HS-27A (cell line): ENCODE measurements at regions not wholly inside any gene's neighbourhood (a gene's known extent, or its start where the extent isn't known, plus 50 kb on each side); places are given as distances from the start of the nearest gene placed in this dataset.
"Not testable (repeated sequence)": the region's sequence is repeated elsewhere in the genome, so short reads cannot be mapped to it uniquely, and the experiment has no call there.

Source experiments
- DNase-seq: peaks from one replicate; pipeline ENCODE4 v3.0.0-alpha.2; 2012; ENCODE audit warnings: low read depth, missing footprints

DNA sequence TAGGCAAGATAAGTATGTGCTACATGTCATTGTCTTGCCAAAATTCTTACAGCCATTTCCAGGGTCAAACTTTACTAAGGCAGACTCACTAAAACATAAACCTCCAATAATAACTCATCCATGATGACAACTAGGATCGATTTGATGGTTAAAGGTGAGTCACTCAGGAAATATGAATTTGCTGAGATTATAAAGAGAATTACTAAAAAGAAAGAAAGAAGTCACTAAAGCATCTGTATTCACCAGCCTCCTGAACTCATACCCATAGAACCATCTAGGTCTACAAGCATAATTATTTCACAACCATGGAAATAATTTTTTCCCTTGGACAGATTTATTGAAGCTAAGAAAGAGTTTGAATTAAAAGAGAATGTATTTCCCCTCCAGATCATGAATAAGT, 258.6 kb downstream of the TLE1 start:
- DNase-seq = no peak

GRCh38 chr9:81427870-81428269, 261.5 kb downstream of the TLE1 start:
- no peak for DNase-seq

DNA sequence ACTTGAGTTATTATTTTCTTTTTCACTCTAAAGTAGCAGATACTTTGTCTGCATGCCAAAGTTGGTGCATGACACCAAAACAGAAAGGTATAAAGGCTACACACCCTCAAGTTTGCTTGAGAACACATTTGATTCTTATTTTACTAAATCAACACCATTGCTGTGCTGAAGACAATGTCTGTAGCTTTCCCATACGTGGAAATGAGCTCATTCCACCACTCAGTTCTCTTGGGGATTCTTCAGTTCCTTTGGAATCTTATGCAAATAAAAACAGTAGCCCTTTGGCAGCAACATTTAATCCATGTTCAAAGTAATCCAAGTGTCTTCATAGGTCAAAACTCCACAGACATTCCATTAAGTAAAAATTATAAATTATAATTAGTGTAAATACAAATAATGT, 264.9 kb downstream of the TLE1 start:
- DNase-seq = no peak

DNA sequence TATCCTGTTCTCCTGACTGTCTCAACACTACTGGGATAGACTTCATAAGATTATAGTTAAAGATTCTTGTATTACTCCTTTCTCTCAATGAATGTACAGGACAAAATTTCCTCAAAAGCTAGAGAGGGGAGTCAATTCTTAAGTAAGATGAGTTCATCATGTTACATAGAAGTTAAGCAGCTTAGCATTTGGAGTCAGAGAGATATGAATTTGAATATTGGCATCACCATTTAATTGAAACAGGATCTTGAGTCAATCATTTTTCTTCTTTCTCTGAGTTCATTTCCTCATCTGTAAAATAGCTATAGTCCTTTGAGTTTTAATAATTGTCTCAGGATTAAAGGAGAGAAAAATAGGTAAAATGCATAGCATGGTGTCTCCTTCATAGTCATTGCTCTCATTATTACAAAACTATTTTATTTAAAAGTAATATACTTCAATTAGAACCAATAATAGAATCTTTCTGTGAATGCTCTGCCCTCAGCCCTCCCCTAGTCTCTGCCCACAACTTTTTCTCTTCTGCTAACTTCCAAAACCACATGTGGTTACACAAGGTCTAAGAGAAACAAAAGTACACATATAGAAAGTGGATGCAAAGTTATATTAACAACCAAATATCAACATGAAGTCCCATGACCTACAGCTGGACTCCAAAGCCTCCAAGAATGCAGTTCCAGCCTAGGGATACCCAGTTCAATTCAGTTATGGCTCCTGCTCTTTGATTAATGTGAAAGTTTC, 265.6 kb downstream of the TLE1 start:
- no peak for DNase-seq

- DNase-seq = not testable (repeated sequence)
Observed at GRCh38 chr9:81421090-81421489, 268.3 kb downstream of the TLE1 start.

DNA sequence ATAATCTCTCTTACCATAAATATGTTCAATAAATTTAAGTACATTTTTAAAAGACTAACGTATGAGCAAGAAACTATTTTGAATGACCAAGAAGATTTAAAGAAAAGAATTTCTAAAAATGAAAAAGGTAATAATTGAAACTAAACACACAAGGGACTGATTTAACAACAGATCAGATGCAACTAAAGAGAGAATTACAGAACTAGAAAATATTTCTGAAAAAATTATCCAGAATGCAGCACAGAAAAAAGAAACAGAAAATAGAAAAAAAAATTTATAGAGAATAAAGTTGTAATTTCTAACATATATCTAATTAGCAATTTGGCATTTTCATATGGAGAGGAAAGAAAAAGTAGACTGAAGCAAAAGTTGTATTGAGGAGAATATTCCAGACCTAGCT, 269.3 kb downstream of the TLE1 start:
- DNase-seq = no peak

DNA sequence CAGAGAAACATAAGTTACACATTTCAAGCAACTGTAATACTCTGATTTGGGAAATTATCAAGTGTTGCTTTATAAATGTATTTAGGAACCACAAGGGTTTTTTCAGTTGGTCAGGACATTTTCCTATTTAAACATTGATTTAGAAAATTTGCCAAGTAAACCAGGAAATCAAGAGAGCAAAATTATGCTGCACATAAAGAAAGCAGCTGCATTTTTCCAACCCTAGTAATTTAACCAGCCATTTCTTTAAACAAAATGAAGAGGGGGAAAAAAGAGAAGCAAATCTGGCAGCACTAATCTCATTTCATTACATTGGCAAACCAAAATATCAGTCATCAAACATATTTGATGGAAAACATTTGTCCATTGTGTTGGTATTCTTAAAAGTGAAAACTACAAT, 271.4 kb downstream of the TLE1 start:
- DNase-seq = no peak

DNA sequence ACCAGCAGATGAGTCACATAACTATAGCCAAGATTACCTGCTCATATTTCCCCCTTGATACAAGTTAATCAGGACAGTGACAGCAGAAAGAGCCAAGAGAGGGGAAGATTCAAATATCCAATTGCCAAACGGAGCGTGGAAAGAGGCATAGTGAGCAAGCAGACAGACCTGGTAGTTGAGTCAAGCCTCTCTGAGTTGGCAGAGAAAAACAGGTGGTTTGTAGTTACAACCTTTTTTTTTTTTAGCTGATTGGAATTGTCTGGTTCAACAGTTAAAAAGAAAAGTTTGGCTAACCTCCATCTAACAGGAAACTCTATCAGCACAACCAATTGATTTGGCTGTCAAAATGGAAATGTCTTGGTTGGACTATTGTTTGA, 272.1 kb downstream of the TLE1 start:
- no peak for DNase-seq

DNA sequence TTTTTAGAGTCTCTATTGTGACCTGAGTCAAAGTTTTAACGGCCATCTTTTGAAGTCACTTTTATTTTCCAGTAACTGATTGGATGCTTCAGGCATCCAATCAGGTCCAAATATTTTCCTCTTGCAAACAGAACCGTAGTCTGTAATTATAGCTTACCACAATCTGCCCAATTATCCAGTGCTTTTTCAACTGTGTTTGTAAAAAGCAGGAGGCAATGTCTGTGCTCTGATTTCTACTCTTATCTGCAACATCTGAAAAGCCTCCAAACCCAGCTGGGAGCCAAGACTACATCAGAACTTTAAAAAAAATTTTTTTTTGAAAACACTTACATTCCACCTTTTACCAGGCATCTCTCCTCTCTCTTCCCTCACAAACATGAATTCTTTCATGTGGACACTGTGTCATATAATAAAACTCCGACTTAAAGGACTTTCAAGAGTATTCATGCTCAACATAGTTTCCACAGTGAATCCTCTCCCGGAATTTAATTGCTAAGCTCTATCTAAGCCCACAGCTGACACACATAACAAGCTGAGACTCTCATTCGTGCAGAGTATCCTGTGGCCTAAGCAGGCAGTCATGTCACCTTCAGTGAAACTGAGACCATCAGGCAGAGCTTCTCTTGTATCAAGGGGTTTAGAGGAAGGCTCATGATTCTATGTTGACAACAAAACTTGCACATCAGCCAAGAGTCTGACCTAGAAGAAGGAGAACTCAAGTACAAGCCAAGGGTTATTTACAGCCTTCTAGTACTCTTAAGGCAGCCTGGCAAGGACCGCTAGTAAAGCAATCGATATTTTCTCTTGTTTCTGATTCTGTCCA, 272.7 kb downstream of the TLE1 start:
- DNase-seq = no peak

DNA sequence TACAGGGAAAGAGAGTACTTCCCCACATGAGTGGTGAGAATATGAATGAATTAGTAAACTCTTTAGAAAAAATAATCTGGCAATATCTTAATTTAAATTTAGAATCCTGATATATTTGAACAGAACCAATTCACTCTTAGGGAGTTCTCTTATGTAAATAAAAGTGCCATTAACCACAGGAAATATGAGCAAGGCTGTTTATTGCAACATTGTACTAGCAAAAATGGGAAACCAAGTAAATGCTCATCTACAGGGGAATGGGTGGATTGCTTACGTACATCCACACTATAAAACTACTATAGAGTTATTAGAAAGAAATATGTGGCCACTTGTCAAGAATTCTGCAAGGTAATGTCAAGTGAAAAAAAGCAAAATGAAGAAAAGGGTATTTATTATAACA, 274.5 kb downstream of the TLE1 start:
- DNase-seq = no peak

GRCh38 chr9:81411961-81412360, 277.4 kb downstream of the TLE1 start:
- DNase-seq = no peak

- DNase-seq = no peak
Observed at GRCh38 chr9:81410201-81410600, 279.1 kb downstream of the TLE1 start.

GRCh38 chr9:81408951-81409350, 280.4 kb downstream of the TLE1 start:
- DNase-seq = no peak

DNA sequence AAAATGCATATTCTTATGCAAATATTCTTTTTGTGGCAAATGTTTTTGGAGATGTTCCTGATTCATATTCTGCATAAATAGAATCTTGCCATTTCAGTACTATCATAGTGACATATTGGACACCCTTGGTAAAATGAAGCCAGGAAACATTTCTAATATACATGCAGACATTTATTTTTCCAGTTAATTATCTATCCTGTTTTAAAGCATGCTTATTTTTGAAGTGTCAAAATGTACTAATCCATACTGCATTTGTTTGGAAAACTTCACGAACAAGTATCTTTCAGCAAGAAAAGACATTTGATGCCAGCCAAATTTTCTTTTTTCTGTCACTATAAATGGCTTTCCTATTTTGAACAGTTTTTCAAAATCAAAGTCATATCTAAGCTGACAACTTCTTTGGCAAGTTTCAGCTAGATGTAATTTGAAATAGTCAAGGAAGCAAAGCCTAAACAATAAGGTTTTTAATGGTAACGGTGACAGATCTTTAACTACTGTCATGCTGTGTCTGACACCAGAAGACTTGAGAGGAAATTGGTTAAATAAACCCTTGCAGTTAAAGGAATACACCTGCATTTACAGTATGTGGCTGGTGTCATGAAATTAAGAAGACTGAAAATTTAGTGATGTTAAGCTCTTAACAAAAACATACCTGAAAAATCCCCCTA, 284.3 kb downstream of the TLE1 start:
- DNase-seq = no peak

DNA sequence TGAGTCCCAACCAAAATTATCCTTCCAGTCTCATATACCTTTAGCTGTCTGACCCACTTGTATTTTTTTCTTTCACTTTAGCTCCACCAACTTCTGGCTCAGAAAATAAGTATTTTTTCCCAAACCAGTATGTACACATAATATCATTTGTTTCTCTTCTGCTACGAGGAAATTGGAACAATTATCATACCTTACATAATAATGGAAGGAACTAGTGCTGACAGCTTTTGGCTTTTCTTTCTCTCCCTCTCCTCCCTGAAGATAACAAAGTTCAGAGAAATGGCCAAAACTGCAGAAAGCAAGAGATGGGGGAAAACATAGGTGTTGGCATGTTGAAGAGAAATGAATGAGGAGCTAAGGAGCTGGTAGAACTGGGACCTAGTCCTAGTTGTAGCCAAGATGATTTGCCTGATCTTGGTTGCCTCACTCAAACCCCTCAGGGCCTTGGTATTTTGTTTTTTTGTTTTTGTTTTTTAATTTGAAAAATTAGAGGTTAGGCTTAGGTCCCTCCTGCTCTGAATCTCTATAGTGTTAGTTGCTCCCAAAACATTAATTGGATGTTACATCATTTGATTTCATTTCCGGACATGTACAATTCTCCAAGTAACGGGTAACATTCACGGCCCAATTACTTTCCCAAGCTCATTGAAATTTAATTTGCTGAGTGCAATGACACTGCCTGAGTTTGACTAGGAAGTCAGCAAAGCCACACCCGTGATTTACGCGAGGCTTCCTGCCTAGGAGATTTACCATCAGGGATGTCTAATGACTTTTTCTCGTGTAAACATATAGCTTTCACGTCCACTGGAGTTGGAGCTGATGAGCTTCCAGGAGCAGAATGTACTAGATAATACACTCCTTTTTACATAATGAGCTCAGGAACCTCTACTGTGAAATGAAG, 291.6 kb downstream of the TLE1 start:
- no peak for DNase-seq

GRCh38 chr9:81396528-81396927, 292.8 kb downstream of the TLE1 start:
- DNase-seq = no peak

- no peak for DNase-seq
Observed at GRCh38 chr9:81395676-81396054, 293.7 kb downstream of the TLE1 start.

- no peak for DNase-seq
Observed at GRCh38 chr9:81394881-81395675, 294.3 kb downstream of the TLE1 start.

GRCh38 chr9:81393985-81394811, 295.1 kb downstream of the TLE1 start:
- no peak for DNase-seq

GRCh38 chr9:81391457-81391825, 297.9 kb downstream of the TLE1 start:
- DNase-seq = no peak
